ENCODE measurements at regions not wholly inside any gene's neighbourhood (a gene's known extent, or its start where the extent isn't known, plus 50 kb on each side); places are given as distances from the start of the nearest gene placed in this dataset.

- no peak for TF ChIP-seq TGIF2 (CRISPR knock-in tag; IDR thresholded peaks at IDR 0.05)
- no peak for TF ChIP-seq PPARD (CRISPR knock-in tag; IDR thresholded peaks at IDR 0.05)
- no peak for TF ChIP-seq RFX1 (IDR thresholded peaks at IDR 0.05)
- no peak for TF ChIP-seq HBP1 (CRISPR knock-in tag; IDR thresholded peaks at IDR 0.05)
- TF ChIP-seq PHB (CRISPR knock-in tag; IDR thresholded peaks at IDR 0.05), result no peak
- TF ChIP-seq ZNF780A (CRISPR knock-in tag; IDR thresholded peaks at IDR 0.05), result no peak
Observed at GRCh38 chr13:107452833-107453232, 762.5 kb downstream of the LIG4 start (continued).

- BruUV-seq (replicated peaks), result no TSS peak
- H3K9me3 ChIP-seq (replicated peaks; ENCODE audit: control insufficient read depth, insufficient read depth, low read depth, low read length), result no peaks in the 10 kb centered on the region
- H3K79me2 ChIP-seq (ENCODE audit: control insufficient read depth, insufficient read depth, low read length), result no peaks in the 10 kb centered on the region
- H3K9ac ChIP-seq (ENCODE audit: insufficient read depth in 1 of 2, low read depth in 2 of 2, low read length in 2 of 2), result no peak overlapping the region
- H4K20me1 ChIP-seq (replicated peaks; ENCODE audit: control insufficient read depth, insufficient read depth, low read length), result no peaks in the 10 kb centered on the region
- DNase-seq (ENCODE audit: extremely low read depth in 1 of 4, low spot score in 3 of 4) (no peak), FAIRE-seq (no peak), ATAC-seq (no peak)
- H3K9me1 ChIP-seq (ENCODE audit: control insufficient read depth, insufficient read depth, low read length), result no peaks in the 10 kb centered on the region
- H3K4me1 ChIP-seq (replicated peaks in 1 of 2; ENCODE audit: control insufficient read depth in 2 of 2, insufficient read depth in 2 of 2, low read length in 2 of 2), result no peaks in the 10 kb centered on the region
- no peaks in the 10 kb centered on the region for H3K27me3 ChIP-seq (ENCODE audit: control insufficient read depth in 2 of 2, insufficient read depth in 2 of 2, low read length in 2 of 2)
- H3K4me3 ChIP-seq, result no peak overlapping the region
- WGBS (ENCODE audit: insufficient coverage, low coverage, missing lambda C conversion rate), result 1% methylated on average over 9 of the region's 10 CpGs
- intact Hi-C loops (cut with micrococcal nuclease) (no loop called here), in situ Hi-C loops (cut with MboI) (no loop called here)
- H2AFZ ChIP-seq (ENCODE audit: low read depth, low read length), result no peak overlapping the region
- ChIA-PET POLR2A (no interaction called here), CTCF (ENCODE audit: low intra/inter-chr PET ratio) (no interaction called here)
- H3K36me3 ChIP-seq (ENCODE audit: control insufficient read depth, insufficient read depth, low read length), result no peaks in the 10 kb centered on the region
- no peak overlapping the region for H3K4me2 ChIP-seq (ENCODE audit: insufficient read depth, low read length)
- H3K27ac ChIP-seq (ENCODE audit: extremely low read depth, low read depth, low read length), result no peak overlapping the region
- TF ChIP-seq CREBBP (IDR thresholded peaks at IDR 0.05; ENCODE audit: low read depth, low read length), result no peak
- no peak for TF ChIP-seq YY1 (IDR thresholded peaks at IDR 0.05; ENCODE audit: borderline replicate concordance in 1 of 3, control insufficient read depth in 1 of 3, extremely low read depth in 1 of 3, insufficient read depth in 3 of 3, insufficient read length in 1 of 3, insufficient replicate concordance in 2 of 3, low read depth in 1 of 3, low read length in 2 of 3)
- TF ChIP-seq SREBF2 (CRISPR knock-in tag; IDR thresholded peaks at IDR 0.05), result no peak
- no peak for TF ChIP-seq TAF7 (tag; IDR thresholded peaks at IDR 0.05)
- no peak for TF ChIP-seq RFX1 (IDR thresholded peaks at IDR 0.05)
- TF ChIP-seq ZFX (CRISPR knock-in tag; IDR thresholded peaks at IDR 0.05), result no peak
Observed at GRCh38 chr13:107450931-107451330, 764.4 kb downstream of the LIG4 start.

Measured in K562 (cell line).